B cell (primary cell): ENCODE measurements at regions not wholly inside any gene's neighbourhood (a gene's known extent, or its start where the extent isn't known, plus 50 kb on each side); places are given as distances from the start of the nearest gene placed in this dataset.

Experiments used
- EZH2 ChIP-seq: IDR thresholded peaks from 2 replicates; pipeline ENCODE4 v1.6.1; 2012; ENCODE audit warnings: borderline replicate concordance, low read depth, mild to moderate bottlenecking, moderate library complexity, low read length; ENCODE audit not compliant: insufficient read depth, poor library complexity, severe bottlenecking
- TF ChIP-seq, protein P1 (sequence below): fragments of 200-600 bp; IDR thresholded peaks from one replicate; pipeline ENCODE4 v1.8.0; 2022; ENCODE audit warnings: antibody characterized with exemption, mild to moderate bottlenecking

DNA sequence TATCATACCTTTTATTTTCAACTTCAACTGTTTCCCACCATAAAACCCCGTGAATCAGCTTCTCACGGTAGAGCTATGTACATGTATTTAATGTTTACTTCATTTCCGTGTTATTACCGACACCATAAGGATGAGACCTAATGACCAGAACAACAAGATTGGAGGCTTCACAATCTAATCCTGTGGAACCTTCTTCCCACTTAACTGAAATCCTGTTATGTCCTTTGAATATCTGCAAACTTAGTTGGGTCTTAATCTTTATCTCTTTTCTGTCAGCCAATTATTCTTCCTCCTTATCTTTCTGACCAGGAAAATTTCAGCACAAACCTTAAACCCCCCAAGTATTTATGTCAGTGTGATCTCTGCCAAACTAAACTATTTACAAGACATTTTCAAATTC lies 214.4 kb downstream of the TMX3 start:
- TF ChIP-seq, protein P1, sequence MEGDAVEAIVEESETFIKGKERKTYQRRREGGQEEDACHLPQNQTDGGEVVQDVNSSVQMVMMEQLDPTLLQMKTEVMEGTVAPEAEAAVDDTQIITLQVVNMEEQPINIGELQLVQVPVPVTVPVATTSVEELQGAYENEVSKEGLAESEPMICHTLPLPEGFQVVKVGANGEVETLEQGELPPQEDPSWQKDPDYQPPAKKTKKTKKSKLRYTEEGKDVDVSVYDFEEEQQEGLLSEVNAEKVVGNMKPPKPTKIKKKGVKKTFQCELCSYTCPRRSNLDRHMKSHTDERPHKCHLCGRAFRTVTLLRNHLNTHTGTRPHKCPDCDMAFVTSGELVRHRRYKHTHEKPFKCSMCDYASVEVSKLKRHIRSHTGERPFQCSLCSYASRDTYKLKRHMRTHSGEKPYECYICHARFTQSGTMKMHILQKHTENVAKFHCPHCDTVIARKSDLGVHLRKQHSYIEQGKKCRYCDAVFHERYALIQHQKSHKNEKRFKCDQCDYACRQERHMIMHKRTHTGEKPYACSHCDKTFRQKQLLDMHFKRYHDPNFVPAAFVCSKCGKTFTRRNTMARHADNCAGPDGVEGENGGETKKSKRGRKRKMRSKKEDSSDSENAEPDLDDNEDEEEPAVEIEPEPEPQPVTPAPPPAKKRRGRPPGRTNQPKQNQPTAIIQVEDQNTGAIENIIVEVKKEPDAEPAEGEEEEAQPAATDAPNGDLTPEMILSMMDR: no peak
- no peak for TF ChIP-seq EZH2
